Esophagus muscularis mucosa (tissue), 3 donors: ENCODE measurements at regions not wholly inside any gene's neighbourhood (a gene's known extent, or its start where the extent isn't known, plus 50 kb on each side); places are given as distances from the start of the nearest gene placed in this dataset.

ENCODE experiments used
- EP300 ChIP-seq: sonication (generic); formaldehyde crosslinking; IDR thresholded peaks from one replicate; pipeline ENCODE4 v1.6.1; 2017; ENCODE audit warnings: antibody characterized with exemption
- TF ChIP-seq, protein P1 (sequence below), 3 experiments: fragments of 200-600 bp in 2 of 3; fragments of 450-650 bp in 1 of 3; sonication (generic) in 2 of 3; IDR thresholded peaks; one replicate each; pipeline ENCODE4 v1.5.1; 2017 to 2019; ENCODE audit warnings: antibody characterized with exemption in 3 of 3, mild to moderate bottlenecking in 2 of 3, moderate library complexity in 1 of 3

DNA sequence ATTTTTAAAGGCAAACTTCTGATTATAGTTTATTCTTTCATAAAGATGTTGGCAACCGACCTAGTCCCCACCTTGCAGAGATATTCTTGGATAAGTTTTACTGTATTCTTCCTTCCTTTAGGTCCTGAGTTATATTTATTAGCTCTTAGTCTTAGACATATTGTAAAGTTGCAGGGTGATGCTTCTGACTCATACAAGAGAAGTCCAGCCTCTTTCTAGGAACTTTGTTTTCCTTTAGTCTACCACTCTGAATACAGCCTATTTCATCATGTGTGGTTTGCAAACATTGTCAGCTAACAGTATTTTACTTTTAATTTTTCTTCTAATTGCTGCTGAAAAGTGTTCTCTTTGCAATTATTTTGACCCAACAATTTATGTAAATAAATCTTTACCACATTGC is 686.7 kb downstream of the COL12A1 start:
- TF ChIP-seq, protein P1, sequence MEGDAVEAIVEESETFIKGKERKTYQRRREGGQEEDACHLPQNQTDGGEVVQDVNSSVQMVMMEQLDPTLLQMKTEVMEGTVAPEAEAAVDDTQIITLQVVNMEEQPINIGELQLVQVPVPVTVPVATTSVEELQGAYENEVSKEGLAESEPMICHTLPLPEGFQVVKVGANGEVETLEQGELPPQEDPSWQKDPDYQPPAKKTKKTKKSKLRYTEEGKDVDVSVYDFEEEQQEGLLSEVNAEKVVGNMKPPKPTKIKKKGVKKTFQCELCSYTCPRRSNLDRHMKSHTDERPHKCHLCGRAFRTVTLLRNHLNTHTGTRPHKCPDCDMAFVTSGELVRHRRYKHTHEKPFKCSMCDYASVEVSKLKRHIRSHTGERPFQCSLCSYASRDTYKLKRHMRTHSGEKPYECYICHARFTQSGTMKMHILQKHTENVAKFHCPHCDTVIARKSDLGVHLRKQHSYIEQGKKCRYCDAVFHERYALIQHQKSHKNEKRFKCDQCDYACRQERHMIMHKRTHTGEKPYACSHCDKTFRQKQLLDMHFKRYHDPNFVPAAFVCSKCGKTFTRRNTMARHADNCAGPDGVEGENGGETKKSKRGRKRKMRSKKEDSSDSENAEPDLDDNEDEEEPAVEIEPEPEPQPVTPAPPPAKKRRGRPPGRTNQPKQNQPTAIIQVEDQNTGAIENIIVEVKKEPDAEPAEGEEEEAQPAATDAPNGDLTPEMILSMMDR (IDR thresholded peaks at IDR 0.05) = no peak
- TF ChIP-seq EP300 = no peak
